ENCODE measurements at regions not wholly inside any gene's neighbourhood (a gene's known extent, or its start where the extent isn't known, plus 50 kb on each side); places are given as distances from the start of the nearest gene placed in this dataset.
A peak's percentile ranks its signal among the peaks of the same experiment; 100 is the strongest.

DNA sequence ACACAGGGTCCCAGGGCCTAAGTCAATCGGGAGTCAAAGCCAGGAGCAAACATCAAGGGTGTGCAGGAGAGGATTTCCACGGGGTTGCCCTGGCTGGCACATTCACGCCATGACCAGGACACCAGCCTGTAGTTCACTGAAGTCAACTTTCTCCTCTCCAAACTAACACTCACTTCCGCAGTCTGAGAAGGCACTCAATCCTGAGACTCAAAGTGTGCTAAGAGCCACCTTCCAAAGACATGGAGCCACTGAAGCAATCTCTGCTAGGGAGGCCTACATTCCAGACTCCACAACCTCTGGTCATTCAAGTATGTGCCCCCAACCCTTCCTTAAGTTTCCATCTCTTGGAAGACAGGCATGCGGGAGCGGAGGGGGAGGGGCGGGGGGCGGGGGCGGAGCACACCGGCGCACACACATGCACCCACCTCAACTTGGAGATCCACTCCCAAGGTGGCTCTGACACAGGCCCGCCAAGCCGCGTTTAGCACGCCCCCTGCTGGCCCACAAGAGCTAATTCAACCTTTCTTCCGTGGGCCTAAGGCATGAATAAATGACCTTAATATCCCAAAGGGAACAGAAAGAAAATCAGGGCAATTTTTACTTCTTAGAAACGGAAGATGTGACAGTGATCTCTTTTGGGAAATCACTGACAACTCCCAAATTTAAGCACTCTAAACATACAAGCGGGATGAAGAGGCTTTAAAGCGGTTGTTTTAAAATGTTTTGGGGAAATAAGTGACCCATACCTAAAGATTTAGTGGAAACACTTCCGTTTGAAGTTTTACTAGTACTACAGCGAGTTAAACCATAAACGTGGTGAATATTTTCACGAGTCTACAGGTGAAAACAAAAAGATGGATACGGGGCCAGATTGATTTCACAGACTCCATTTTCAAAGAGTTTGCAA, 162.5 kb upstream of the CHRNA7 start:
- TF ChIP-seq CTCF (conservative IDR thresholded peaks at IDR 0.05 in 1 of 2, IDR thresholded peaks at IDR 0.05 in 1 of 2; ENCODE audit: low read depth in 1 of 2, low read length in 2 of 2) (peak; percentile 58 to 76), EZH2 (IDR thresholded peaks at IDR 0.05; ENCODE audit: low read length, missing control alignments) (no peak)
